ENCODE measurements at regions not wholly inside any gene's neighbourhood (a gene's known extent, or its start where the extent isn't known, plus 50 kb on each side); places are given as distances from the start of the nearest gene placed in this dataset.

DNA sequence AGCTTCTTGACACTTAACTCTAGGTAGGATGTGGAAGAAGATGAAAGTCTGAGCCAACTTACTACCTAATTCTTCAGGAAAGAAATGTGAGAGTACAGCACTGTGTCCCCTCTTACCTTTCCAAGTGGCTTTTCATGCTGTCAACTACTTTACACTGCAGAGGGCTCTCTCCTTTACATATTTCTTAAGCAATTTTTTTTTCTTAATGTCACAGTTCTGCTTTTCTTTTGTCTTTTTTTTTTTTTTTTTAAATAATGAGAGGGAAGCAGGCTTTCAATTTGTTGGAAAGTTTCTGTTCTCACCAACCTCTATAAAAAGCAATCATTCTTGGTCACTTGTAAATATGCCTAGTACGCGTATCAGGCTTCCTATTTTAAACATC lies 212.7 kb upstream of the MIR17HG start:
- no peak for ATAC-seq (ENCODE audit: poor library complexity)
- no peak for DNase-seq
- intact Hi-C loops (cut with DNase I): loop anchor here (2.0 kb wide), 1 partner anchor 52 kb away; no protein-coding TSS in a partner anchor

DNA sequence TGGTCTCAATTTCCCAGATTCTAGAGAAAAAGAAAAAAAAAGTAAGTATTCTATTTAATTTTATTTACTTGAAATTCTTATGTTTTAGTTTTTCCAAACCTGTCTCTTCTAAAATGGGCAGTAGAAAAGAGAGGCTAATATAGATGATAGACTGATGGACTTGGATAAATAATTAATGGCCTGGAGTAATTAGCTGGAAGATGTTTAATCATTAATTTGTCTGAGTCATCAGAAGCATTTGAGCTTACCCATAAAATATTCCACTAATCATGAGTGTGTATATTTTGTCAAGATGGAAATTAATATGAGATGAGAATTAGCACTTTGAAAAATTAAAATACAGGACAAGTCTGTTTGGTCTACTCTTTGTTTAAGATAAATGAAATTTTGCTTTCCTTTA lies 212.1 kb upstream of the MIR17HG start:
- DNase-seq (no peak), ATAC-seq (ENCODE audit: poor library complexity) (no peak)
- intact Hi-C loops (cut with DNase I): loop anchor here (2.0 kb wide), 1 partner anchor 51 kb away; no protein-coding TSS in a partner anchor

DNA sequence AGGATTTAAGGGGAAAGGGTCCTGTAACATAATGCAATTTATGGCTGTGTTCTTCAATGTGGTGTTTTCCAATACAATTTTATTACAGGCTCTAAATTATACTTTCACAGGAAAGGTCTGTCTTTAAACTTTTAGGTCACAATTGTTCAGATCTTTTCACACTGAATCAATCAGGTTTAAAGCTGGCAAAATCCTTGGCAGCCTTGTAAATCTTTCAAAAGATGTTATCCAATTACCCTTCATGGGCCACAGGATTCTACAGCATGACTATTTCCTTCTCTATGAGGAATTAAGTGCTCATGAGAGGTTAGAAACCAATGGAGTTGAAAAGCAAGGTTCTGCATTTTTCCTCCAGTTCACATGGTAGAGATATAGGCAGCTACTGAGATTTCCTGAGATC lies 211.5 kb upstream of the MIR17HG start:
- ATAC-seq (ENCODE audit: poor library complexity): no peak
- intact Hi-C loops (cut with DNase I): loop anchor here (2.0 kb wide), 1 partner anchor 51 kb away; no protein-coding TSS in a partner anchor
- no peak for DNase-seq

DNA sequence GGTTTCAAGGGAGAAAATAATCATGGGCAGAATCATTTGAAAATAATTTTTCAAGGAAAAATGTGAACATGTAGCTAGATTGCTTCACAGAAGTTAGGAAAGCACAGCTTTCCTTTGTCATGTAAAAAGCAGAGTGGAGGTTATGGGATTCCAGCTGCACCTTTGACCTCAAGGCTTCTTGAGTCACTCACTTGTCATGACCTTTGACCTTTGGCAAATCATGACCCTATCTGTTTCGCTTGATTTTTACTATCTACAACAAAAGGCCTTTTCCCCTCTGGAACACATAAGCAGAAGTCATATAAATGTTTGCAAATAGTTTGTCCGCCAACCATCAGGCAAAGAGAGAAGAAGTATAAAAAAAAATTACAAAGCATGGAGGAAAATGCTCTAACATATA lies 210.7 kb upstream of the MIR17HG start:
- no peak for ATAC-seq (ENCODE audit: poor library complexity)
- intact Hi-C loops (cut with DNase I): no loop called here
- no peak for DNase-seq

DNA sequence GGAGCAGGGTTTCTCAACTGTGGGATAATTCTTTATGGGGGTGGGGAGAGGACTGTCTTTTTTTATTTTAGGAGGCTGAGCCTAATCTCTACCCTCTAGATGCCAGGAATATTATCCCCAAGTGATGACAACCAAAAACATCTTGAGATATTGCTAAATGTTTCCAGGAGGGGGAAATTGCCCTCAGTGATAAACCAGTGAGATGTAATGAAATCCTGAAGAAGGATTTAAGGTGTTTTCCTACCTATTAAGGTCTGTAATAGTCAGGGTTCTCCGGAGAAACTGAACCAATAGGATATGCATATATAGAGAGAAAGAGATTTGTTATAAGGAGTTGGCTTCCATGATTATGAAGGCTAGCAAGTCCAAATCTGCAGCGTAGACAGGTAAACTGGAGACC lies 208.3 kb upstream of the MIR17HG start:
- intact Hi-C loops (cut with DNase I): no loop called here
- DNase-seq (no peak), ATAC-seq (ENCODE audit: poor library complexity) (no peak)

DNA sequence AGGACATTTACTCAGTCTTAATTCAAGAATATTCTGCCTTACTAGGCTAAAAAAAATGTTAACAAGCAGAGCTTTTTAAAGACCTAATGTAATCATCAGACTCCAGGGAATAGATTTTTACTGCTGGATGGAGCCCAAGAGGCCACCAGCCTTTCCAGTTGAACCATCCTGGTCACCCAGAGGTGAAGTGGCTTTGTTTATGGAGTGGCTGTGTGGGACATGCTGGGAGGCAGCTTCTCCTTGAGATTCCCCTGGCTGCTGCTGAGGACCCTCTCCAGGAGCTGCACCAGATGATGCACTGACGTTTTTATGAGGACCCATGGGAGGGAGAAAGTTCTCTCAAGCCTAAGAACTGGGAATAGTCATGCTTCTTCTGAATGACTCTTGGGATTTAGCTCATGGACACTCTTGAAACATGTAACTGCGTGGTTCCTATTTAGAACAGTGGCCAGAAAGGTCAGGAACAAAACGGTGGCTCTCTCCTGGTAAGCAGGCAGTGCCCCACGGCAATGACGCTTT lies 205.9 kb upstream of the MIR17HG start:
- intact Hi-C loops (cut with DNase I): no loop called here
- ATAC-seq (ENCODE audit: poor library complexity): no peak
- DNase-seq: no peak

DNA sequence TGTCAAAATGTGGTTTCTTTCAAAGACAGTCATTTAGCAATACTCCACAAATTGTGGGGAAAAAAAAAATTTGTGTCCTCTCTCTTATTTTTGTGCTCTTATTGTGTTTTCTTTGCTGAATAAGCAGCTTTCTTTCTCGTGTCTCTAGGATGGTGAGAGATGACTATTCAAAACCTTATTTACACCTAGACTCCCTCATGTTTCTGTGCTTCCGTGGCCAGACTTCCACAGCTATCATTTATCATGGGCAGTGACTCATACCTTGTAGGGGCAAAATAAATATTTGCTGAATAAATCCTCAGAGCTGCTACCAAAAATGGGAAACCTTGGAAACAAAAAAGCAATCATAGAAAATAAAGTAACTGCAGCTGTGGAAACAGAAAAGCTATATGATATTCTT lies 204.9 kb upstream of the MIR17HG start:
- no peak for ATAC-seq (ENCODE audit: poor library complexity)
- intact Hi-C loops (cut with DNase I): no loop called here

DNA sequence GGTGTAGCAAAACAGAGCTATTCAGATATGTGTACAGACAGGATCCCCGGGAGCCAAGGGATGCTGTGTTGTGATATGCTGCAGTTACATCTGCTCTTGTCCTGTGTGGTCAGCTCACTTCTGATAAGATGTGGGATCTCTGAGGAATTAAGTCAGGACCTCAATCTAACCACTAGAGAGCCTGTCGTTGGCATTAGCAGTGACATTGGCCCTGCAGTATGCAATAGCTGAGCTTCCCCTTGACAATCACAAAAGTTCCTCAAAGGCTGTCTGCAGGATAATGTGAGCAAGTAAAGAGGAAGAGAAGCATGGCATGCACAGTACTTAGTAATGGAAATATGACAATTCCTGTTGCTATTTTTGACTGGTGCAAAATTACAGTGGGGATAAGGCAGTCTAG lies 203.4 kb upstream of the MIR17HG start:
- intact Hi-C loops (cut with DNase I): no loop called here
- DNase-seq: no peak
- ATAC-seq (ENCODE audit: poor library complexity): peak; percentile 62

More for the DNA sequence above, 204.9 kb upstream of the MIR17HG start:
- no peak for DNase-seq

DNA sequence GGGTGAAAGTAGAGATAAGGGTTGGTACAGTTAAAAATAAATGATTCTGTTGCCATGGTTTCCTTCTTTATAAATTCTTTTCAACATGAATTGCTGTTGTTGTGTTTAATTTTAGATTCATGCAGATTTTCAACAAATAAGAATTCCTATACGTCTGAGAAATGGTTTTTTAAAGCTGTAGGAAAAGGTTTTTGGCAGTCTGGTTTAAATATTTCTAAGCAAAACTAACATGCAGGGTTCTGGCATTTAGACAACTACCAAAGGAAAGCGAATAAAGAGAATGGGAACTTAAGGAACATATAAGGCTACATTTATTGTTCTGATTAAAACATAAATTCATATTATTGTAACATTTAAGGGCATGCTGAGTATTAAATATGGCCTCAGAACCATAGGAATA lies 203.0 kb upstream of the MIR17HG start:
- ATAC-seq (ENCODE audit: poor library complexity): no peak
- DNase-seq: no peak
- intact Hi-C loops (cut with DNase I): no loop called here

DNA sequence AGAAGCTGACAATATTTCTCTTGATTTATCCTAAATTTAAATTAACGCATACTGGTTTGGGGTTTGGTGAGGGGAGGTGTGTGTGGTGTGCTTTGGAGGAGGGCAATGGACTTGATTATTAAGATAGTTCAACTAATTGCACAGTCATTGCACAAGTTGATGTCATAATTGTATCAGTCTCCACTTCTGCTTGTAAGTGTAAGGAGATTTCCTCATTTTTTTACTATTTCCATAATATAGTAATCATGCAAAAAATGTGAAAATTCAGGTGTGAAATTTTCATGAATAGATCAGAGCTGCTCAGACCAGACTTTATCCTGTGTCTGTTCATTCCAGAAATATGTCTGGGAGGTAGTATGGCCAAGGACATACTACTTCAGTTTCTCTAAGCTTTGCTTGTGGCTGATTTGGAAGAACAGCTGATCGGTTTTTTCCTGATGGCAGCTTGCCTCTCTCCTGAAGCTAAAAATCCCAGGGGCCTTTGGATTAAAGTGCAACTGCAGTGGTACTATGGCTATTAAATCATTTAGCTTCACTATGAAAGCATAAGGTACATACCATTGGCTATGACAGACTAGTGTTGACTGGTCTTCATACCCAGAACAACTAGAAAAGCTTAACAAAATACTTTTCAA lies 201.8 kb upstream of the MIR17HG start:
- DNase-seq: no peak
- no peak for ATAC-seq (ENCODE audit: poor library complexity)
- intact Hi-C loops (cut with DNase I): no loop called here

DNA sequence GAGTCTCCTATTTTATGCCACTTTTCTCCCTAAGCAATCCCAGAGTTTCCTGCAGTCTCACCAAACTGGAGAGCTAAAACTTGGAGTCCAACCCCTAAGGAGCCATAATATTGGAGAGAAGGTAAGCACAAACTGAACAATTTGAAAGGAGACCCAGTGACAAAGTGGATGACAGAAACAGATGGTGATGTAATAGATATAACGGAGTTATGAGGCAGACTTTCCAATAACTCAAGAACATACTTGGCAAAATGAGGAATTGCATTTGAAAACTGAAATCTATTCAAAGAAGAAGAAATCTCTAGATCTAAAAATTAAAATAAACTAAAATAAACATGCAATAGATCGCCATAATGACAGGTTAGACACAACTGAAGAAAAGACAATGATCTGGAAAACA lies 200.9 kb upstream of the MIR17HG start:
- ATAC-seq (ENCODE audit: poor library complexity) (no peak), DNase-seq (no peak)
- intact Hi-C loops (cut with DNase I): no loop called here

DNA sequence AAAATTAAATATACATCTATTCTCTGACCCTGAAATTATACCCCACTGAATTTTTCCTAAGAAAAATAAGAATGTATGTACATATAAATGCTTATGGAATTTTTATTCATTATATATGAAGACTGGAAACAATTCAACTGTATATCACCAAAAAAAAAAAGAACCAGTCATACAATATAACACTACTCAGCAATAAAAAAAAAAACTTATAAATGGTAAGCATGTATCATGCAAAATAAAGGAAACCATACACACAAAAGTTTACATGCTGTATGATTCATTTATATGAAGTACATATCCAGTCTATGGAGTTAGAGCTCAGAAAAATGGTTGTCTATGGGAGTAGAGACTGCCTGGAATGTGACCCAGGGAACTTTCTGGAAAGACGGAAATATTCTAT lies 199.4 kb upstream of the MIR17HG start:
- intact Hi-C loops (cut with DNase I): no loop called here
- ATAC-seq (ENCODE audit: poor library complexity) (no peak), DNase-seq (no peak)

DNA sequence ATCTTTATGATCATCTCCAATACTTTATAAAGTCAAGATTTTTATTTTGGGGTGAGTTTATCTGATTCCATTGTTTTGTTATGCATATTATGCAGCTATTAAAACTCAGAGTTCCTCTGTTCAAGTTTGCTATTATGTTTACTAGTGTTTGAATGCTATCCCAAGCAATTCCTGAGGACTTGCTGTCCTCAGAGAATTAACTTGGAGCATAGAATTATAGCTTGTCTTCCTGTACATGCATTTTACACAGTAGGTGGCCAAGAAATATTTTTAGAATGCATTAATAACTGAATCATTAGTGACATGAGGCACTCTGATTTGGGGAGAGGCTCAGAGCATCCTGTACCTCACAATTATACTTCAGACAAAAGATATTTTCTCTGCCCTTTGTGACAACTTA lies 195.6 kb upstream of the MIR17HG start:
- ATAC-seq (ENCODE audit: poor library complexity) (no peak), DNase-seq (no peak)
- intact Hi-C loops (cut with DNase I): no loop called here

DNA sequence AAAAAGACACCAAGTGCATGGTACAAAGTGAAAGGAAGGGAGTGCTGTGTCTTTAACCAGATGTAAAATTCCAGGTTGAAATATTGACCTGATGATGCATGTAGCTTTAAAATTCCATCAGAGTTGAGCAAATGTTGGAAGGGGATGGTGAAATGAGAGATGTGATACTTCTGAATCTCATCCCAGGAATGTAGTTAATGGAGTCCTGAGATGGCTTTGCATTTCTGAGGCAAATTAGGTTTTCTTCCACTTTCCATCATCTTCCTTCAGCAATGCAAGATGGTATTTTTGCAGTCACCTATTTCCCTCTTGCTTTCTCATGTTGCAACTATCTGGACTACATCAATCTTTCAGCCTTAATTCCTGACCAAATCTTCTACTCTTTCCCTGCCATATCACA lies 194.1 kb upstream of the MIR17HG start:
- intact Hi-C loops (cut with DNase I): no loop called here
- DNase-seq (no peak), ATAC-seq (ENCODE audit: poor library complexity) (no peak)

DNA sequence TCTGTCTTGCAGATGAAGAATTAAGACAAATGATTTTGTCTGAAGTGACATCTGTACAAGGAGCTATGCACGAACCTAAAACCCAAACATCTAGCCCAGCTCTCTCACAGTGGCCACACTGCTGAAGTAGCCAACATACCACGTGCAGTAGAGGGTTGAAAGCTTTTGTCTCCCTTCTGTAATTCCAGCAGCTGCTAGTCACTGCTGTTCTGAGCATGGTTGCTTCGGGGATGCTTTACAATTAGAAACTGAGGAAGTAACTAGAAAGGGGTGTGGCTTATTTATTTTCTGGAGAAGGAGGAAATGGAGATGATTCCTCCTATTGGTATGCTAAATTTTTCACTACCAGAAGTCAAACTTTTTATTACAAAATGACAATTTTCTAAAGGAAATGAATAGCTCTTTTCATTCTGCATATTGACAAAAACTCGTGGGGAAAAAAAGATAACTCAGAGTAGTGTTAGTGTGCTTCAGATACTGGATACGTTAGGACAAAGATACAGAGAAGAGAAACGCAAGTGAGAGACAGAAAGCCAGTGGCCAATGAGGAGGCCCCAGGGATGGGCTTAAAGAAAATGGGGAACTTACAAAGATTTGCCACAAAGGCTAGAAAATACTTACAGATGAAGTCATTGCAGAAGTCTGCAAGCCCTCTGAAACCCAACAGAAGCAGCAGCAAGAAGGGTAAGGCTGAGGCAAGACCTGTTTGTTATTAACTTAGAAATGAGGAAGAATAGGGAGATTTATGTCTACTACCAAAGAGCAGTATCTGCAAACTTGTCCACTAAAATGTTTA lies 192.7 kb upstream of the MIR17HG start:
- ATAC-seq (ENCODE audit: poor library complexity) (peak; percentile 71), DNase-seq (no peak)
- intact Hi-C loops (cut with DNase I): no loop called here

DNA sequence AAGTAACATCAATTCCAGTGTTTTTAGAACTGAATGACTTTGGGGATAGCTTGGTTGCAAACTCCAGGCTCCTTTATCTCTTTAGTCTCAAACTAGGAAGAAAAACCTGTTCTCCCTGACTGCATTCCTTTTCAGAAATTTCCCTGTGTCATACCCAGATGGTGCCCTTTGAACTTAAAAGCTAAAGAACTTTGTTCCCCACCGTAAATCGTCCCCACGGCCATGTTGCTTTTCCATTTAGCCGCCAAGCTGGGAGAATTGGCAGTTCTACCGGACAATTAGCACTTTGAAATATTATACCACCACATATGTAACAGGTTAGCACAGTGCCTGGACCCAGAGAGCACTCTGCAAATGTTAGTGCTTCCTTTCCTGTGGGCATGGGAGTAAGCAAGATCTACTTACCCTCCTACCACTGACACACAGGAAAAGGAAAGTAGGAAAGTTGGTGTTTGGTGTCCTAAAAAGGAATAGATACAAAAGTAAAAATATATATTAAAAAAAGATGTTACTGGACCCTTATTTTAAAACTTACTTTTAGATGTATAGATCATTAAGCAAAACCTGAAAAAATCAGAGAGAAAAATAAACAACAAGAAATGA lies 191.9 kb upstream of the MIR17HG start:
- intact Hi-C loops (cut with DNase I): no loop called here
- no peak for DNase-seq
- ATAC-seq (ENCODE audit: poor library complexity): no peak

DNA sequence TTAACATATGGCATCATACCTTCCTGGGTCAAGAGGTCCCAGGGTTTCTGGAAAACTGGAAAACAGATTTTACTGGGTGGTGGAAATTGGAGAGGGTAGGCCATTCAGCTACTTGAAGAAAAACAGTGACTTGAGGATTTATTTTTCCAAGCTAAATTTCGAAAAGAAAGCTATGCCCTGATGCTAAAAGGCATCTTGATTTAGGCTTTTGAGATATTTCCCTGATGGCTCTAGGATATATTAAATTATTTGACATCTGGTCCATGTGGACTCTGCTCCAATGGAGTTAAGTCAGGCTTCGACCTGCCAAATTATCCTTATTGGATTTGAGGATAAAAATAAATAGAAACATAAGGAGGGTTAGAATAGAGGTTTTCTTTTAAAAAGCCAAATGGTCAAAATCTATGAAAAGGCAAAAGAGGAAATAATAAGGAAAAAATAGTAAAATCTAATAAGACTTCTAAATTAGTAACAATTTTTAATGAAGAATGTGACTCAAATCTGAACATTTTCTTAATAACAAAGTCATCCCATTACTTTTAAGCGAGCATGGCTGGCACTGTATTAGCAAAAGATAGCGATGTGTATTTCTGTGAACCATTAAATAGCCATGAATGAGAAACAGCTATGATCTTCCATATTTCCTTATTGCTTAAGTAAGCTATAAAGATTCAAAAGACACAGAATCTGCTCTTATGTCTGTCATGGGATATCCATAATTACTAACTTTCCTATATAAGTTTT lies 190.0 kb upstream of the MIR17HG start:
- DNase-seq (no peak), ATAC-seq (ENCODE audit: poor library complexity) (no peak)
- intact Hi-C loops (cut with DNase I): no loop called here

DNA sequence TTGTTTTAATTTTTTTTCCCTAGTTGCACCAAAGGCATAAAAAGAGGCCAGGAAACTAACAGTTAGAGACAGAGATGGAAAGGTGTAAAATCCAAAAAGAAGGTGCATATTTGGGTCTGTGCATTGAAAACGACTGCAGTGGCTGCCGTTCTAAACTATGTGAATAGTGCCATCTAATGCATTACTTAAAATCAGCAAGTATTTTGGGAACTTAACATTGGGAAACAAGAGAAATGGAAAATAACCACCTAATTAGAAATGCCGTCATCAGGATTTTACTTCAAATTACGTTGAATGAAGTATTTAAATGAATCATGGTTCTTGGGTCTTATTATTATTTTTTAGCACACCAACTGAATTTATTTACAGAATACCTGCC lies 189.5 kb upstream of the MIR17HG start:
- ATAC-seq (ENCODE audit: poor library complexity) (no peak), DNase-seq (no peak)
- intact Hi-C loops (cut with DNase I): no loop called here

DNA sequence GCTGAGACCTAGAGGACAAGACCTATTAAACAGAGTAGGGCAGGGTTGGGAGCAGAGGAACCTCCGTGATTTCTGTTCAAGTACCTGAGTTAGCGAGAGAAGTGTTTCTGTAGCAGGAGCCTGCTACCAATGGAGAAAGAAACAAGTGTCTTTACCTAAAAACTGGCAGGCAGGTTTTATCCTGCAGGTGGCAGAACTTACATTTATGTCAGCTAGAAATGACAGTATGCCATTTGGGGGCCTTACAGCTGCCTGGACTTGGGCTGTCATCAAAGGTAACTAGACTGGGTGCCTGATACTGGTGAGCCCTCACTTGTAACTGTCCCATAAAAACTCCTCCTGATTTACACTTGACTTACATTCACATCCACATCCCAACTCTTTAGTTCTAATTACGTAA lies 185.3 kb upstream of the MIR17HG start:
- ATAC-seq (ENCODE audit: poor library complexity): no peak
- no peak for DNase-seq
- intact Hi-C loops (cut with DNase I): no loop called here

Measured in Right ventricle myocardium superior (tissue), 1 donor.